ENCODE measurements at regions not wholly inside any gene's neighbourhood (a gene's known extent, or its start where the extent isn't known, plus 50 kb on each side); places are given as distances from the start of the nearest gene placed in this dataset.

DNA sequence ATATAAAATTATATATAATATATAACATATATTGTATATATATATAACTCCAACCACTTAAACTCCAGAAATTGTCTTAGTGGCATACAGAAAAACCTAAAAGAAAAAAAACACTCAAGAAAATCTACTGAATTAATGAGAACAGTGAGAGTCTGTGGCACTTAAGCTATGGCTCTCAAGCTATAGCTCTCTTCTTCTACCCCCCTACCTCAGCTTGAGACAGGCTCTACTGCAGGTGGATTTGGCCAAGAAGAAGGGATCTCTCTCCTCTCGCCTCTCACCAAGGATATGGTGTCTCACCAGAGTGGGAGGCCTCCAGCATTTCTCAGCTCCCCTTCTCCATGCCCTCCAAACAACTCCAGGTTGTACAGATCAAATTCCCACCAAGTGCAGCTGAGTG, 64.5 kb upstream of the DAB2 start:
- no peak for DNase-seq

DNA sequence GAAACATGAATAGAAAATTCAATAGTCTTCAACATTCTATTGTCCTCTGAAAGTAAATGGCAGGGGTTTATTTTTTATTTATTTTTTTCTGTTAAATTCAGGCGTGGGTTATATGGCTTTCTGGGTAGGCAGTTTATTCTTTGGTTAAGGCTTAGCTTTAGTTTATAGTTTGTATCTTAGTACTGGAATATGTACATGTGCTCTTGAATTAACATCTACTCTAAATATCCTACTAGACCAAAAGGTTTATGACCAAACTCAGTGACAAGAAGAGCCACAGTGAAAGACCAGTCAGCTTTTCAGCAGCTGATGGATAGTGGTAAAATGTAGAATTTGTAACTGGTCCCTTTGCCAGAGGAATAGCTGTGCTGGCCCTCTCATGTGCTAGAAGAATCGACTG, 62.0 kb upstream of the DAB2 start:
- no peak for DNase-seq

DNA sequence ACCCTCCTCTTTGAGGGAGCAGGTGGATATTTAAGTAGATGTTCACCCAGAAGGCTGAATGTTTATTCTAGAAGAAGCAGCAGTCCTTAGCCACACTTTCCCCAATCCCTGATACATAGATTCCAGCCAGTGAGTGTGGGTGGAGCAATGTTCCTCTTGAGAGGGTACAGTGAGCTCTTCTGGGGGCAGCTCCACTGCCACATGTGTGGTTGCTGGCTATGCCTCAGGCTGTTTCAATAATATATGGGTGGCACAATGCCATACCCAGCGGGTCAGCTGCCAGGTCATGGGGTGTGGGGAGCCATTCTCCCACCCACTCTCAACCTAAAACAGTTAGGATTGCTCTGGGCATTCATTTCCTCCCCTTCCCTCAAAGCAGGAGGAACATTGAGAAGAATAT, 61.6 kb upstream of the DAB2 start:
- no peak for DNase-seq

DNA sequence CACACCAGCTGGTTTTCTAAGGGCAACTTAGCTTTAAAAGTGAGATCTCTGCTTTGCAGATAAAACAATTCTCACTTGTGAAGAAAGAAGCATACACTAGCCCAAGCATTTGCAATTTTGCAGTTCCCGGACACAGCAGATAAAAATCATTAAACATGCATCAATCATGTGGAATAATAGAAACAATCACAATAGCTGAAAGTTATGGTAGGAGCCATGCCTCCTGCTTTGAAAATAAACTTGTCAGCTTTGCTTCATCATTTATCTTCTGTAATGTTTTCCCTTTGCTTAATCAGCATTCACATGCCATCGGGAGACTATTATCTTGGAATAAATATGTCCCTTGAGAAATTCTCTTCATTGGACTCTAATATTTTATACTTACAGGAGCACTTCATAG, 60.3 kb upstream of the DAB2 start:
- no peak for DNase-seq

DNA sequence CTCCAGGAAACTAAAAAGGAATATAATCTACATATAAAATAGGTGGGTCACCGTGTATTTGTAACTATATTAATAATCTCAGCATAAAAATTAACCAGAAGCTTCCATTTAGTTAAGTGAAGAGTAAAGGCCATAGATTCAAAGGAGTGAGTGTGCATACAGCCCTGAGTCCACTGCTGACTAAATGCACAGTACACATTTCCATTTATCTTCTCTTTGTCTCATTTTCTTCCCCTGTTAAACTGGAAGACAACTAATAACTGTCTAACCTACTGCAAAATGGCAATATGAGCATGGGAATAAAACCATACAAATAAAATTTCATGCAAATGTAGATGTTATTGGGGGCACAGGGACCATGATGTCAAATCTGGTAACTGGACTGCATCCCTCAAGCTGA, 59.9 kb upstream of the DAB2 start:
- DNase-seq: no peak

DNA sequence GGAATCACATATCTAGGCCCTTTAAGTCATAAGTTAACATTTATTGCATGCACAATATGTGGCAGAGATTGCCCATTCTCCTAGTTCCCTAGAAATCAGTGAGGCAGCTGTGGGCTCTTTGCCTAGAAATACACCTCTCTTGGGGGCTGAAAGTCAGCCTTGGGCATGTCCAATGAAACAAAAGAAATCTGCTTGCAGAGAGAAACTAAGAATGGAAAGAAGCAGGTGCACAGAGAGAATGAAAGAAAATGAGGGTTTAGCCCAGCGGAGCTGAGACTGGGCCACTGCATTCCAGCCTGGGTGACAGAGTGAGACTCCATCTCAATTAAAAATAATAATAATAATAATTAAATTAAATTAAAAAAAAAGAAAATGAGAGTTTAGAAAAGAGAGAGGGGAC, 57.3 kb upstream of the DAB2 start:
- DNase-seq: no peak

DNA sequence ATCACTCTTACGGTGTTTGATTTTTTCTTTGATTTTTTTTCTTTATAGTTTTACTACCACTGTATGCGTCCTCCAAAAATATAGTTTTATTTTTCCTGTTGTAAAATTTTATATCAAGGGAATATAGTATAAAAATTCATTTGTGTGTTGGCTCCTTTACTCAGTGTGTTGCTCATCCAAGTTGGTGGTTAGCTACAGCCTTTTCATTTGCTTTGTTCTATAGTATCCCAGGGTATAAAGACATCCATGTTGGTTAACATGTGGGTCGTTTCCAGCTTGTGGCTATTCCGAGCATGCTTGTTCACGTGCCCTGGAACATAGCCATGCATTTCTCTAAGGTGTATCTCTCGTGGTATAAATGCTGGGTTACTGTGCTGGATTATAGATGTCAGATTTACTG, 54.8 kb upstream of the DAB2 start:
- DNase-seq: no peak

DNA sequence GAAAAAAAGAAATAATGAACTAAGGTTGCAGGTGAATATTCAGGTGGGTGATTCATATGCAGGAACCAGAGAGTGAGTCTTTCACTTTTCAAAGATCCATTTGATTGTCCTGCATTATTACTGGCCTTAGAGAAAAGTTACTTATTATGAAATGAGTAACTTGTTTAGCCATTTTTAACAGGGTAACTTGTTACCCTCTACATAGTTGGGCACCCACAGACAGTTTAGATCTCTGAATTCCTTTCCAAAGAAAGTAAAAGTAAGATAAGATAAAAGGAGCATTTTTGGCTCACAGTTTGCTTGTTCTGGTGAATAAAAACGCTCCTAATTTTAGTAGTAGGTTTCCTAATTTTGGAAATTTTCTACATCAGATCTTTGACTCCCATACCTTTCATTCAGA, 54.1 kb upstream of the DAB2 start:
- DNase-seq: no peak

DNA sequence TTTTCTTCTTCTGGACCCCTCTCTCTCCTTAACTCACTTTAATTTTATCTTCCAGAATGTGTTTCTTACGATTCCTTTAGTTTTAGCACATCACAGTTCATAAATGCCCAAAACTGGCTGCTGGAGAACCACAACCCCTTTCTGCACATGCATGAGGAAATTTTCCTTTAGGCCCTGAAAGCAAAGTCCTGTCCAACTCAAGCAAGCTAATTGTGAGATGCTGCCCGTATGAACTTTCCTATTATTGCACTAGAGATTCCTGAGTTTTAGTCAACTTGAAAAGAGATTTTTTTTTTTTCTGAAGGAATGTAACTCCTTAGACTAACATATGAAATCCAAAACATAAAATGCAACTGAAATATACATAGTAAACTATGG, 52.1 kb upstream of the DAB2 start:
- DNase-seq: no peak

DNA sequence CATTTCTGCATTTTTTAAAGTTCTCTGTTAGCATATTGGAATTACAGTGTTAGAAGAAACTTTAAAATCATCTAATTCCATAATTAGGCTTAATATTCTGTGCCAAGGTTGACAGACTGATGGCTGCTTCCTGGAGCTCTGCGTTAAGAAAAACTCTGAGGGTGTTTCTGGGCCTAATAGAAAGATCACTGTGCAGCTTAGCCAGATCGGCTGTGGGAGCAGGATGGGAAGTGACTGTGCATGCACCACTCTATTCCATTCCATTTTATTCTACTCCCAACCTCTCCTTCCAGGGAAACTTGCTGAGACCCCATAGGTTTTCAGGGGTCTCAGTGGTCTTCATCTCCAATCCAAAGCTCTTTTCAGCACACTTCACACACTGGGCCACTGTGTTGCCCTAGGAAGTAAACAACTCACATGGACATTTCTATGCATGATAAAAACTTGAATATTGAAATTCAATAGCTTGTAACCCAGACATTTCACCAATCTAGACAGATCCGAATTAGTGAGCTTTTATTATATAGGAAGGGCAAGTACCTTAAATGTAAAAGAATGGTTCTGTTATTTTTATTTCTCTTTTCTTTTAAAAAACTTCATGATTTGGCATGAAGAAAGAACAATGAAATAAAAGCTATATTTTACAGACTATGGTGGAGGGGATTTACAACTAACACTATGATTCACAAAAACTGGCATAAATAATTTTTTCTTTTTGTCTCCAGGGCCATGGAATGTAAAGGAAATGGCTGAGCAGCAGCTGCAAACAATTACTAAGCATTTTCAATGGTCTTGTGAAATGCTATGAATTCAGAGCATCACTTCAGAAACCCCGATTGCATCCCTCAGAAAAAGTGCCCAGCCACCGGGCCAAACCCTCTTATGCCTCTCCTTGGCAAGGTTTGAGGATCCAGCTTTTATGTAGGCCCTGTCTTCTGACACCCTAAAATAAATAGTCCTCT, 51.4 kb upstream of the DAB2 start:
- no peak for DNase-seq

DNA sequence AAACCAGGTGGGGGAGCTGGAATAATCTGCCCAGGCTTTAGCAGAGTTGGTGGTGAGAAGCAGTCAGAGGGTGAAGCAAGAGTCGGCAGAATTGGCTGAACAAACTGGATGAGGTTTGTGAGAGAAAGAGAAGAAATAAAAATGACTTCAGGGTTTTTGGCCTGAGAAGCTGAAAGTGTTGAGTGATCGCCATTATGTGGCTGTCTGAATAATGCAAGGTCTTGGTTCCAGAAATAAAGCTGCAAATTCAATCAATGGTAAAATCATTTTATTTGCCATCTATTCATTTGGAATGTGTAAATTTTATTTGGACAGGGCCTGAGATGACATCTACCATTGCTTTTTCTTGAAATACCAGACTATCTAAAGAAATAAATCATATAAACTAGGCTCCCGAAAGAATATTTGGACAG, 50.4 kb upstream of the DAB2 start:
- no peak for DNase-seq
